ENCODE measurements at regions not wholly inside any gene's neighbourhood (a gene's known extent, or its start where the extent isn't known, plus 50 kb on each side); places are given as distances from the start of the nearest gene placed in this dataset.

GRCh38 chr1:87743256-87743655, 414.6 kb downstream of the LMO4 start:
- no peak for DNase-seq
- intact Hi-C loops (cut with micrococcal nuclease) = no loop called here
- Mint-ChIP-seq H3K27ac (no peak overlapping the region), H3K27me3 (peaks cover 5% of the 10 kb centered on the region), H3K9me3 (no peaks in the 10 kb centered on the region), H3K4me1 (ENCODE audit: low read depth) (no peaks in the 10 kb centered on the region), H3K4me3 (no peak overlapping the region), H3K36me3 (no peaks in the 10 kb centered on the region)
- POLR2A ChIA-PET = no interaction called here
- CTCF ChIA-PET = interaction anchor here (1.2 kb wide), 1 partner anchor 11 kb away, joined by 3 read pairs; no protein-coding TSS in a partner anchor

- no peak for DNase-seq
- no peak overlapping the region for H3K27ac Mint-ChIP-seq
- H3K4me3 Mint-ChIP-seq = no peak overlapping the region
- H3K9me3 Mint-ChIP-seq = no peaks in the 10 kb centered on the region
- POLR2A ChIA-PET = no interaction called here
- intact Hi-C loops (cut with micrococcal nuclease) = no loop called here
- H3K4me1 Mint-ChIP-seq (ENCODE audit: low read depth) = no peaks in the 10 kb centered on the region
- H3K27me3 Mint-ChIP-seq = peaks cover 7% of the 10 kb centered on the region
- CTCF ChIA-PET = interaction anchor here (1.2 kb wide), 1 partner anchor 10 kb away, joined by 3 read pairs; no protein-coding TSS in a partner anchor
- no peaks in the 10 kb centered on the region for H3K36me3 Mint-ChIP-seq
Observed at GRCh38 chr1:87744056-87744455, 415.4 kb downstream of the LMO4 start.

DNA sequence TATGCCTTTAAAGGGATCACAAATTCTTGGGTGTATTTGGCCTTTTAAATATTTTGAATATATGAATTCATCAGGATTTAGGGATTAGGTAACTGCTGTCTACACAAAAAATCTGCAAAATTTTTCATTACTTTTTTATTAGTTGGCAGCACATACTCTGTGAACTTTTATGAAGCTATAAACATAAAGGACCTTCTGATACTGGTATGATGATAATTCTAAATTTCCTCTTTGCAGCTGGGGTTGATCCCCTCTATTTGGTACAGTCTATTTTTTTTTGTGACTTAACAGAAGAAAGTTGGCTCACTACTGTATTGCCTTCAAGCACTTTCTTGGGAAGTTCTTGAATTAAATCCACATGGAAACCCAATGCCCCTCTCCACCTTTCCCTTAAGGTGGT, 416.1 kb downstream of the LMO4 start:
- H3K27me3 Mint-ChIP-seq = peaks cover 7% of the 10 kb centered on the region
- POLR2A ChIA-PET = no interaction called here
- CTCF ChIA-PET = no interaction called here
- DNase-seq = no peak
- intact Hi-C loops (cut with micrococcal nuclease) = no loop called here
- H3K4me3 Mint-ChIP-seq = no peak overlapping the region
- H3K9me3 Mint-ChIP-seq = no peaks in the 10 kb centered on the region
- H3K27ac Mint-ChIP-seq = no peak overlapping the region
- no peaks in the 10 kb centered on the region for H3K4me1 Mint-ChIP-seq (ENCODE audit: low read depth)
- H3K36me3 Mint-ChIP-seq = no peaks in the 10 kb centered on the region

- Mint-ChIP-seq H3K36me3 (no peaks in the 10 kb centered on the region), H3K9me3 (no peaks in the 10 kb centered on the region), H3K4me3 (no peak overlapping the region), H3K4me1 (ENCODE audit: low read depth) (no peaks in the 10 kb centered on the region), H3K27ac (no peak overlapping the region), H3K27me3 (peaks cover 3% of the 10 kb centered on the region)
- ChIA-PET CTCF (interaction anchor here (1.0 kb wide), 1 partner anchor 10 kb away, joined by 3 read pairs; no protein-coding TSS in a partner anchor), POLR2A (interaction anchor here (0.6 kb wide), 1 partner anchor 524 kb away, joined by 4 read pairs; no protein-coding TSS in a partner anchor)
- DNase-seq = no peak
- intact Hi-C loops (cut with micrococcal nuclease) = no loop called here
Observed at GRCh38 chr1:87753366-87753765, 424.7 kb downstream of the LMO4 start.

DNA sequence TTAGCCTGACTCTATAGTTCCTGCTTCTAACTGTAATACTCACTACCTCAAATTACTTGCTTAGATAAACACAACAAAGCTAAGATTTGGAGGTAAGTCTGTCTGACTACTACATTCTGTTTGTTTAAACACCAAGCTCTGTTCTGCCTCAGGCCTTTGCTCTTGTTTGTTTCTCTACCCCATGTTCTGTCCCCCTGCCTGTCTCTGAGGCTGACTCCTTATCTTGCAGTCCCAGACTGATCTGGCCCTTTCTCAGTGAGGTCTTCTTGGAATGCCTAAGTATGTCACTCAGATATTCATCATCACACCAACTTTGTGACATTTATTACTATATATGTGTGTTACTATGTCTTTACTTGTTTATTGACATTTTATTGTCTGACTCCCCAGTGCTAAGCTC, 425.5 kb downstream of the LMO4 start:
- ChIA-PET CTCF (interaction anchor here (1.0 kb wide), 1 partner anchor 11 kb away, joined by 3 read pairs; no protein-coding TSS in a partner anchor), POLR2A (interaction anchor here (0.6 kb wide), 1 partner anchor 525 kb away, joined by 4 read pairs; no protein-coding TSS in a partner anchor)
- DNase-seq = no peak
- no peaks in the 10 kb centered on the region for H3K9me3 Mint-ChIP-seq
- H3K27ac Mint-ChIP-seq = no peak overlapping the region
- H3K36me3 Mint-ChIP-seq = no peaks in the 10 kb centered on the region
- intact Hi-C loops (cut with micrococcal nuclease) = no loop called here
- peaks cover 1% of the 10 kb centered on the region for H3K27me3 Mint-ChIP-seq
- H3K4me1 Mint-ChIP-seq (ENCODE audit: low read depth) = no peaks in the 10 kb centered on the region
- no peak overlapping the region for H3K4me3 Mint-ChIP-seq

GRCh38 chr1:87757676-87758075, 429.0 kb downstream of the LMO4 start:
- H3K9me3 Mint-ChIP-seq = no peaks in the 10 kb centered on the region
- CTCF ChIA-PET = no interaction called here
- H3K4me3 Mint-ChIP-seq = no peak overlapping the region

DNA sequence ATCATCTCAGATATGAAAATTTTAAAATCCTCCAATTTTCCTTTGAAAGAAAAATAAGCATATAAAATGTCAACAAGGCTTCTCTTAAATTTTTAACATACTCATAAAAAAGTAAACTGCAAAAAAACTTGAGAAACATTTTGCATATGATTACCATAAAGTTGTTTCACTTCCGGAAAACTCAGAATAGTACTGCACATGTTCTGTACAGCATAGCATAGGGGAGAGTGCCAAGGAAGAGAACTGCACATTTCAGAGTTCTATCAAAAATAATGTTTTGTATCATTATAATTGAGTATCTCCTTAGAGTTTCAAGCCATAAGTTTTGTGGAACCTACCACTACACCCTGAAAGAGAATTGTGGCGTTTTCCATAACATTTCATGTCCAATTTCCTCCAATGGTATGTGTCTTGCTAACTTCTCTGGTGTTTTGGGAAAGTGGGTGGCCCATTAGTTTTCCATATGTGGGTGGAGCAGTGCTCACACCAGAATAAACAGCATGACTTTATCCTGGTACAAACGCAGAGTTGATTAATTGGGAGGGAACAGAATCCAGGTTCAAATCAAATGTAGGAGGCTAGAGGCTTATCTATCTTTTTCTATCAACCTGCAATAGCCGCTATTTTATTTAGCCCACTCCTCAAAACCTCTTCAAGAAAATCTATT, 430.9 kb downstream of the LMO4 start:
- no peak for DNase-seq
- CTCF ChIA-PET = no interaction called here
- intact Hi-C loops (cut with micrococcal nuclease) = no loop called here
- POLR2A ChIA-PET = no interaction called here
- no peaks in the 10 kb centered on the region for H3K36me3 Mint-ChIP-seq
- H3K4me3 Mint-ChIP-seq = no peak overlapping the region
- peaks cover 2% of the 10 kb centered on the region for H3K4me1 Mint-ChIP-seq (ENCODE audit: low read depth)
- H3K27me3 Mint-ChIP-seq = peaks cover 1% of the 10 kb centered on the region
- no peak overlapping the region for H3K27ac Mint-ChIP-seq
- no peaks in the 10 kb centered on the region for H3K9me3 Mint-ChIP-seq

More at GRCh38 chr1:87757676-87758075, 429.0 kb downstream of the LMO4 start:
- POLR2A ChIA-PET = no interaction called here
- Mint-ChIP-seq H3K4me1 (ENCODE audit: low read depth) (no peaks in the 10 kb centered on the region), H3K27me3 (peaks cover 1% of the 10 kb centered on the region), H3K27ac (no peak overlapping the region), H3K36me3 (no peaks in the 10 kb centered on the region)
- no peak for DNase-seq
- intact Hi-C loops (cut with micrococcal nuclease) = no loop called here

GRCh38 chr1:87760155-87760554, 431.5 kb downstream of the LMO4 start:
- Mint-ChIP-seq H3K27ac (no peak overlapping the region), H3K36me3 (no peaks in the 10 kb centered on the region), H3K4me3 (no peak overlapping the region), H3K4me1 (ENCODE audit: low read depth) (peaks cover 2% of the 10 kb centered on the region), H3K9me3 (no peaks in the 10 kb centered on the region), H3K27me3 (peaks cover 1% of the 10 kb centered on the region)
- POLR2A ChIA-PET = no interaction called here
- intact Hi-C loops (cut with micrococcal nuclease) = no loop called here
- CTCF ChIA-PET = no interaction called here
- DNase-seq = no peak

DNA sequence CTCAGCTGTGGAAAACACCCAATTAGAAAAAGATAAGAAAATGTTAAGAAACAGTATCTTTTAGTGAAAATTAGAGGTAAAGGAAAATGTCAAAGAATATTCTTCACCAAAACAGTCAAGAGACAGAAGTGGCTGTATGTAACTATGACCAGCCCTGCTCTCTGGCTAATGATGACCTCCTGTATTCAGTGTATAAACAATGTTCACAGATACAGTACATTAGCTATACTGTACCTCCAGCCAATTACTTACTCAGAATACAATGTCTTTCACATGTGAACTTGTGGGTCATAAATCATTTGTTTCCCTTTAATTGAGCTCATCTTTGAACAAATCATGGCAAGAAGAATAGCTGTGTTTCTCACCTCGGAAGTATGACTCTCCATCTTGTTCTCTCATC, 432.0 kb downstream of the LMO4 start:
- no peaks in the 10 kb centered on the region for H3K36me3 Mint-ChIP-seq
- no peak overlapping the region for H3K27ac Mint-ChIP-seq
- POLR2A ChIA-PET = no interaction called here
- no peaks in the 10 kb centered on the region for H3K9me3 Mint-ChIP-seq
- CTCF ChIA-PET = no interaction called here
- no peak overlapping the region for H3K4me3 Mint-ChIP-seq
- peaks cover 2% of the 10 kb centered on the region for H3K4me1 Mint-ChIP-seq (ENCODE audit: low read depth)
- DNase-seq = no peak
- intact Hi-C loops (cut with micrococcal nuclease) = no loop called here
- H3K27me3 Mint-ChIP-seq = peaks cover 1% of the 10 kb centered on the region

- no peak overlapping the region for H3K27ac Mint-ChIP-seq
- DNase-seq = no peak
- intact Hi-C loops (cut with micrococcal nuclease) = no loop called here
- peaks cover 2% of the 10 kb centered on the region for H3K4me1 Mint-ChIP-seq (ENCODE audit: low read depth)
- no peak overlapping the region for H3K4me3 Mint-ChIP-seq
- H3K36me3 Mint-ChIP-seq = no peaks in the 10 kb centered on the region
- CTCF ChIA-PET = no interaction called here
- H3K9me3 Mint-ChIP-seq = no peaks in the 10 kb centered on the region
- H3K27me3 Mint-ChIP-seq = no peaks in the 10 kb centered on the region
- POLR2A ChIA-PET = no interaction called here
Observed at GRCh38 chr1:87763483-87763882, 434.8 kb downstream of the LMO4 start.

DNA sequence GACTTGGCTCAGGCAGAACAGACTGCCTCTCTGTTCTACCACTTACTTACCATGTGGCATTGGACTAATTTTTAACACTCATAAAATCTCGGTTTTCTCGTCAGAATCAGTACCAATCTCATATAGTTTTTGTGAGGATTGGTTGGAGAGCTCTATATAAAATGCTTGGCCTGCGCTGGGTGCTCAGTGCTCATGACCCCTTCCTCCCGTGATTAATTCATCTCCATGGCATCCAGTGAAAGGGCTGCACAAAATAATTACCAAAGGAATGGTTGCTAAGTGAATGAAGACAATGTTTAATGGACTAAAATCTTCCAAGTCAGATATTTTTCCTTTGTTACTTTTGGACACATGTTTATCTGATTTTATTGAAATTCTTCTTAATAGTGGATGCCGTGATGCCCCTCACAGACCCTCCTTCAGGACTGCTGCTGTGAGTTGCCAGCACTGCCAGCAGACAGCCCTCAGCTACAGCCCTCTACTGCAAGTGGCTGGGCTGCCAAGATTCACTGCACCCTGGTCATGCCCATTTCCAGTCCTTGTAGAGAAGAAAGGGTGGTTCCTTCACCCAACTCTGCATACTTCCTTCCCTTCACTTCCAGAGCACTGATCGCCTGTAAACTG, 436.5 kb downstream of the LMO4 start:
- no peak for DNase-seq
- ChIA-PET POLR2A (no interaction called here), CTCF (no interaction called here)
- intact Hi-C loops (cut with micrococcal nuclease) = no loop called here
- Mint-ChIP-seq H3K9me3 (peaks cover 3% of the 10 kb centered on the region), H3K27ac (no peak overlapping the region), H3K4me1 (ENCODE audit: low read depth) (peaks cover 2% of the 10 kb centered on the region), H3K4me3 (no peak overlapping the region), H3K27me3 (no peaks in the 10 kb centered on the region), H3K36me3 (no peaks in the 10 kb centered on the region)

- Mint-ChIP-seq H3K27ac (no peak overlapping the region), H3K9me3 (peaks cover 3% of the 10 kb centered on the region), H3K36me3 (no peaks in the 10 kb centered on the region), H3K27me3 (no peaks in the 10 kb centered on the region), H3K4me1 (ENCODE audit: low read depth) (peaks cover 2% of the 10 kb centered on the region), H3K4me3 (no peak overlapping the region)
- CTCF ChIA-PET = no interaction called here
- no peak for DNase-seq
- POLR2A ChIA-PET = no interaction called here
- intact Hi-C loops (cut with micrococcal nuclease) = no loop called here
Observed at GRCh38 chr1:87765681-87766070, 437.0 kb downstream of the LMO4 start.

DNA sequence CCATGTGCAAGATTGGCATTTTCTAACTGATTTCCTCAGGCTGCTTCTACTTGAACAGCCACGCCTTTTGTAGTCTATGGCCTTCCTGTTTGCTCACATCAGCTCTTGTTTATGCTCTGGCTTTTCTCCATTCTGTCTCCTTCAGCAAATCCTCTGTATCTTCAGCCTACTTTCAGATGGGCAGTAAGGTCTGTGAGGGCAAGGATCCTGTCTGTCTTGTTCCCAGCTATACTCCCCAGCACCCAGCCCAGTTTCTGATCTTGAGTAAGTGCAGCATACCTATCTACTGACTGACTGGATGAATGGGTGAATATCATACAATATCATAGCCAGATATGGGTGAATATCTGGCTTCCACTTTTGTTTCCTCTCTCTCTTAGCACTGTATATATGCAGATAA, 438.1 kb downstream of the LMO4 start:
- DNase-seq = no peak
- Mint-ChIP-seq H3K27ac (no peak overlapping the region), H3K36me3 (no peaks in the 10 kb centered on the region), H3K4me3 (no peak overlapping the region), H3K27me3 (no peaks in the 10 kb centered on the region), H3K9me3 (peaks cover 3% of the 10 kb centered on the region), H3K4me1 (ENCODE audit: low read depth) (peaks cover 2% of the 10 kb centered on the region)
- intact Hi-C loops (cut with micrococcal nuclease) = no loop called here
- ChIA-PET POLR2A (no interaction called here), CTCF (no interaction called here)

Measured in activated CD4-positive, alpha-beta memory T cell treated with anti-CD3 and anti-CD28 coated beads for 36 hours (primary cell).